ENCODE measurements at regions not wholly inside any gene's neighbourhood (a gene's known extent, or its start where the extent isn't known, plus 50 kb on each side); places are given as distances from the start of the nearest gene placed in this dataset.
"Not testable (repeated sequence)": the region's sequence is repeated elsewhere in the genome, so short reads cannot be mapped to it uniquely, and the experiment has no call there.

GRCh38 chr1:194755241-194755994, 1569.0 kb upstream of the B3GALT2 start:
- DNase-seq, result no peak

- DNase-seq, result not testable (repeated sequence)
Measured at GRCh38 chr1:194738843-194739242, 1552.4 kb upstream of the B3GALT2 start.

GRCh38 chr1:194734970-194735369, 1548.6 kb upstream of the B3GALT2 start:
- no peak for DNase-seq

DNA sequence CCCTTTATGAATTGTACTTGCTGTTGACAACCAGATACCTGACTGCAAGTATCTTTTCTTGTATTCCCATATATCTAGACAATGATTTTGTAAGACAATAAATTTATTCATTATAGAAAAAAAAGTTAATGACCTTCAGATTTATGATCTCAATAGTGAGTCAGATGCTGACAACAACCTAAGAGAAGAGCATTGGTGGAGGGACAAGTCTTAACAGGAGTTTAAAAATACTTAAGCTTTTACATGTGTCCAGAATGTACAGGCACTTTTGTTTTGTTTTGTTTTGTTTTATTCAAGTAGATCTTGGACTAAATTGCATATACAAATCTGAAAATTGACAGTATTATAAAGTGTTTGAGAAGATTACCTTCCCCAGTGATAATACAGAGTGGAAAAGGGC, 1544.6 kb upstream of the B3GALT2 start:
- DNase-seq, result no peak

GRCh38 chr1:194730304-194730703, 1543.9 kb upstream of the B3GALT2 start:
- DNase-seq, result no peak

DNA sequence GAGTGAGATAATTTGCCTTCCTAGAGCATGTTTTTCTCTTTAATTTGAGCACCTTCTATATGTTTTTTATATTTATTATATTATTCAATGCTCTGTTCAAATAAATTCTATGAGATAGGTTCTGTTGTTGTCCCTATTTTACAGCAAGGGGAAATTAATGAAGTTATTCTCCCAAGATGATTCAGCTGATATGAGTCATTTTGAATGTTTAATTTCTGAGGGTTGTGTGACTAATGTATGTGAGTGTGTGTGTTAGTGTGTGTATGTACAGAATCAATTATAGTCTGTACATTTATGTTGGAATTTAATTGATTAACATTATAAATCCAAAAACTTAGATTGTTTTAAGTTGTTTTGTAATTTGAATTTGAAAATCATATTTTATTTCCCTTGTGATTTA, 1536.7 kb upstream of the B3GALT2 start:
- no peak for DNase-seq

DNA sequence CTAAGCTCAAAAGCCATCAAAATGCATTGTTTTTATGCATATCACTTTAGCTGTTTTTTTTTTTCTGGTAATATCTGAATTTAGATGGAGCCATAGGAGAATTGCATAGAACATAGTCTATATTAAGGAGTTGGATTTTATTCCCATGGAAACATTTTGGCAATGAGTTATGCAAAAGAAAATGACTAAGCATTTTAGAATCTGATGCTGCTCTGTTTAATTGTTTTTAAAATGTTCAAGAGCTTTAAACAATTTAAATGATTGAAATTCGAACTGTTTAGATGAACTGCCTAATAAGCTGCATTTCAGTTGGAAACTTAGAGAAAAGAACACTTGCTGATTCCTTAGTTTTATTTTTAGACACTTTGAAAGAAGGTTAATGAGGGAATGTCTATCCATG, 1531.5 kb upstream of the B3GALT2 start:
- DNase-seq, result no peak

- DNase-seq, result no peak
Measured at GRCh38 chr1:194717334-194717733, 1530.9 kb upstream of the B3GALT2 start.

DNA sequence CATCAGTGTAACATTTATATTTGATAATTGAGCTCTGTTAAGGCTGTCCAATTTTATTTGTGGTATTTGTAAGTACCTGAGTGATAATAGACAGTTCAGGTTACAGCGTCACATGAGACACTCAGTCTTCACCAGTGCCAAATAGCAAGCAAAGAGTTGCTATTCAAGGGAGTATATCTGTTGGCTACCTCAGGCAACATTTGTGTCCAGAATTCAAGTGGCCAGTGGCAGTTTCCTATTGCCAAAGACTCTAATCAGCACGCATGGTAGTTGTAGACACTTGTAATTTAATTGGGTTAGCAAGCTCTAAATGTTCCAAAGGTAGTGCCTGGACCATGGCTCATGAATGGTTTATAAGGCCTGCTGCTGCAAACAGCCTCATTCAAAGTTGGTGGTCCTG, 1524.3 kb upstream of the B3GALT2 start:
- DNase-seq, result no peak

DNA sequence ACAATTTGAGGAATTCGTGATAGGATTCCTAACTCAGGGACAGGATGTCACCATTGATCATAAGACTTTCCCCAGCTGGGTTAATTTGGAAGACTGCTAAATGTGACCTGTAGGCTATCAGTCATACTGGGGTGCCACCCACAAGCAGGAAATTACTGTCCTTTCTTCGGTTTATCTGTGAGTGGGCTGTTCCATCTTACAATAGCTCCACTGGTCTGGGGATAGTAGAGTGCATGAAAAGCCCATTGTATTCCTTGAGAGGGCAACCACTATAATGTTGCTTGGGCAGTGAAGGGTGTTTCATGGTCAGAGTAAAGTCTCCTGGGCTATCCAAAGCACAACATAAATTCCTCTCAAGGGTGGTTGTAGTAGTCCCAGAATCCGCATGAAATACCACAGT, 1523.0 kb upstream of the B3GALT2 start:
- DNase-seq, result no peak

GRCh38 chr1:194707074-194707473, 1520.7 kb upstream of the B3GALT2 start:
- DNase-seq, result no peak

- no peak for DNase-seq
Measured at GRCh38 chr1:194705123-194705854, 1518.9 kb upstream of the B3GALT2 start.

DNA sequence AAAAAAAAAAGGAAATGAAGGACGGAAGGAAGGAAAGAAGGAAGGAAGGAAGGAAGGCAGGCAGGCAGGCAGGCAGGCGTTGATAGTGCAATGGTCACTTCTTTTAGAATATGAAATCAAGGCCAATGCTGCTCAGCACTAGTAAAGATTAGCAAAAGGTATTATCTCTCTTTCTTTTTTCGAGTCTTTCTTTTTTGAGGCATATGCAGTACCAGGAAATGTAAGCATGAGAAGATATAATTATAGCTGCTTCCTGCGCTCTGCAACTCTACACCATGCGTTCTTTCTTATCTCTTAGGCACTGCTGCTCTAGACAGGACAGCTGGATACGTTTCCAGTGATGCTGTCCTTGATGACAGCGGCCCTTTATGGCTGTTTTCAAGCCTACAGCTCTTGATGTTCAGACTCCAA, 1512.5 kb upstream of the B3GALT2 start:
- no peak for DNase-seq

- no peak for DNase-seq
Measured at GRCh38 chr1:194693244-194693643, 1506.8 kb upstream of the B3GALT2 start.

DNA sequence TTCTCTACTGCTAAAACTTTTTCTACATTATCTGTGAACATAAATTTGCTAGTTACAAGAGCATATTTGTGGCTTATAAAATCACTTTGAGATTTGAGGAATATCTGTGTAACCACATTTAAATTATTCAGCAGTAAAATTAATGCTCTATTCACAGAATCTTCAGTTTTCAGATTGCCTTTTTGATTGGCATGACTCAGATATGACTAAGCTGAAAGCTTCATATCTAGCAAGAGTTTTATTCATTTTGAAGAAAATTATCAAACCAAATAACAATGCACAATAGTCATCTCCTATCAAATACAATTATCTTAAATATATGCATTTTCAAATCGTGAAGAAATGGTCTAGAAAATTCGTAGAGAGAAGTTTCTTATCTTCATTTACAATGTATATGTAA, 1498.2 kb upstream of the B3GALT2 start:
- DNase-seq, result no peak

GRCh38 chr1:194658090-194658439, 1471.7 kb upstream of the B3GALT2 start:
- peak; percentile 2 for DNase-seq

- DNase-seq, result no peak
Measured at GRCh38 chr1:194654956-194655355, 1468.5 kb upstream of the B3GALT2 start.

DNA sequence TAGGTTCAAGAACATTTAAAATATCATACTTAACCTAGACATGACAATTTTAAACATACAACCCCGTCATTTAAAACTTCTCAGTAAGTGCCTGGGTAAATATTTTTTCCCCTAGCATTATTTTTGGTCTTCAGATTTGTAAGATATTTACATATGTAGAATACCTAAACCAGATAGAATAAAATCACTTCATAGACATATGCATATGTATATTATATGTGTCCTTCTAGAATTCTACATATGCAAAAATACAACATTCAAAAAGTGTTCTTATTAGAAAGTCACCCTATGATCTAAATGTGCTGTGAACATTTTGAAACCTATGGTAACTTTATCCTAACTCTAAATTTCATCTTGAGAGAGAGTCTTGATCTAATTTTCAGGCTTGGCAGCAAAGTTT, 1467.0 kb upstream of the B3GALT2 start:
- DNase-seq, result no peak

GRCh38 chr1:194647118-194647517, 1460.7 kb upstream of the B3GALT2 start:
- DNase-seq, result no peak

GRCh38 chr1:194644528-194644927, 1458.1 kb upstream of the B3GALT2 start:
- no peak for DNase-seq

GRCh38 chr1:194640322-194640721, 1453.9 kb upstream of the B3GALT2 start:
- no peak for DNase-seq

GRCh38 chr1:194629011-194629410, 1442.6 kb upstream of the B3GALT2 start:
- DNase-seq, result no peak

GRCh38 chr1:194624833-194625232, 1438.4 kb upstream of the B3GALT2 start:
- no peak for DNase-seq

DNA sequence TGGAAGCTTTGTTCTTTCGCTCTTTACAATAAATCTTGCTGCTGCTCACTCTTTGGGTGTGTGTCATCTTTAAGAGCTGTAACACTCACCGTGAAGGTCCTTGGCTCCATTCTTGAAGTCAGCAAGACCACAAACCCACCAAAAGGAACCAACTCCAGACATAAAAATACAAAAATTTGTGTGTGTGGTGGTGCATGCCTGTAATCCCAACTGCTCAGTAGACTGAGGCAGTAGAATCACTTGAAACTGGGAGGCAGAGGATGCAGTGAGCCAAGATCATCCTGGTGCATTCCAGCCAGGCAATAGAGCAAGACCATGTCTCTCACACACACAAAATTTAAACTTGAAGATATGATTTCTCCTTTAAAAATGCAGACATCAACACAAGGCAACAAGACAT, 1431.7 kb upstream of the B3GALT2 start:
- DNase-seq, result no peak

- not testable (repeated sequence) for DNase-seq
Measured at GRCh38 chr1:194617272-194617671, 1430.9 kb upstream of the B3GALT2 start.
